GM12878 (cell line): ENCODE measurements at regions not wholly inside any gene's neighbourhood (a gene's known extent, or its start where the extent isn't known, plus 50 kb on each side); places are given as distances from the start of the nearest gene placed in this dataset.

Source experiments
- ATAC-seq: fragments of 200-7000 bp; cut with Tn5 transposase; 3 replicates; pipeline ENCODE4 v1.9.1; 2020; ENCODE audit warnings: mild to moderate bottlenecking, moderate library complexity
- BruUV-seq: library from RNA; stranded (reverse); fragments of 400-500 nt; replicated peaks from 2 replicates; lab custom pipeline; 2021; lab: Mats Ljungman, UMichigan
- CTCF ChIA-PET: fragments of 300-600 bp; sonication (Branson Sonifier 250); formaldehyde crosslinking; extraction: SDS; loops from one replicate; lab custom pipeline; 2021; ENCODE audit warnings: inconsistent platforms; lab: Yijun Ruan, JAX
- POLR2A ChIA-PET: fragments of 350-600 bp; formaldehyde crosslinking; extraction: SDS; loops from one replicate; lab custom pipeline; 2021; ENCODE audit warnings: inconsistent platforms; lab: Charles Lee
- RAD21 ChIA-PET: fragments of 300-600 bp; sonication (Branson Sonifier 250); formaldehyde crosslinking; loops from one replicate; lab custom pipeline; 2023; ENCODE audit warnings: antibody characterized with exemption; ENCODE audit not compliant: unreplicated experiment; lab: Charles Lee
- SMC1A ChIA-PET: fragments of 300-600 bp; sonication (Branson Sonifier 250); formaldehyde crosslinking; loops from one replicate; lab custom pipeline; 2023; ENCODE audit not compliant: unreplicated experiment, uncharacterized antibody; lab: Charles Lee
- DNase-seq: peaks from one replicate; pipeline ENCODE4 v3.0.0-alpha.2; 2011; ENCODE audit warnings: low read depth, low spot score
- FAIRE-seq: peaks from 3 replicates; lab custom pipeline; 2011; peaks lifted over from hg19 to GRCh38; lab: Jason Lieb, UNC
- H2AFZ ChIP-seq: 2 replicates; pipeline ENCODE4 v1.6.0; 2011; ENCODE audit warnings: low read depth, low read length, control low read depth; ENCODE audit not compliant: control insufficient read depth
- H3K27ac ChIP-seq: 2 replicates; pipeline ENCODE4 v1.5.1; 2011; ENCODE audit warnings: control low read depth; ENCODE audit not compliant: control insufficient read depth, insufficient read depth
- H3K27me3 ChIP-seq, 2 experiments: replicated peaks in 1 of 2; 2 replicates each; pipeline versions ENCODE4 v1.6.0 to v1.6.1; 2011; ENCODE audit warnings: low read length in 1 of 2; ENCODE audit not compliant: control insufficient read depth in 2 of 2, insufficient read depth in 2 of 2
- H3K36me3 ChIP-seq, 2 experiments: 2 replicates each; pipeline ENCODE4 v1.5.1; 2011; ENCODE audit warnings: low read length in 1 of 2; ENCODE audit not compliant: control insufficient read depth in 2 of 2, insufficient read depth in 2 of 2
- H3K4me1 ChIP-seq: 2 replicates; pipeline ENCODE4 v1.6.1; 2011; ENCODE audit warnings: mild to moderate bottlenecking, low read length, moderate library complexity, mixed read lengths; ENCODE audit not compliant: control insufficient read depth, insufficient read depth
- H3K4me2 ChIP-seq: 2 replicates; pipeline ENCODE4 v1.6.0; 2011; ENCODE audit warnings: control low read depth; ENCODE audit not compliant: control insufficient read depth, insufficient read depth
- H3K4me3 ChIP-seq: fragments of 200-600 bp; sonication (generic); 2 replicates; pipeline ENCODE4 v1.5.1; 2016
- H3K79me2 ChIP-seq: 2 replicates; pipeline ENCODE4 v1.6.0; 2011; ENCODE audit warnings: low read length; ENCODE audit not compliant: control insufficient read depth, insufficient read depth
- H3K9ac ChIP-seq: 2 replicates; pipeline ENCODE4 v1.8.0; 2011; ENCODE audit warnings: low read length, control low read depth, mixed read lengths; ENCODE audit not compliant: control insufficient read depth, insufficient read depth
- H3K9me3 ChIP-seq: replicated peaks from 3 replicates; pipeline ENCODE4 v1.5.1; 2011; ENCODE audit warnings: mild to moderate bottlenecking, low read length; ENCODE audit not compliant: control insufficient read depth, insufficient read depth
- H4K20me1 ChIP-seq: 2 replicates; pipeline ENCODE4 v1.6.0; 2011; ENCODE audit not compliant: control insufficient read depth, insufficient read depth
- BHLHE40 ChIP-seq, 2 experiments: fragments of 450-650 bp in 1 of 2; IDR thresholded peaks; 2 replicates each; pipeline ENCODE4 v1.6.1; 2011 to 2017; ENCODE audit warnings: low read depth in 2 of 2, borderline replicate concordance in 1 of 2, improper control_type of control experiment in 1 of 2, low read length in 1 of 2, mild to moderate bottlenecking in 1 of 2
- CTCF ChIP-seq, 3 experiments: IDR thresholded peaks in 2 of 3; conservative IDR thresholded peaks in 1 of 3; 2 replicates each; pipeline ENCODE4 v1.5.1; 2011; ENCODE audit warnings: low read depth in 3 of 3, low read length in 3 of 3, mild to moderate bottlenecking in 3 of 3, control low read depth in 2 of 3, moderate library complexity in 2 of 3, inconsistent platforms in 1 of 3, mixed read lengths in 1 of 3; ENCODE audit not compliant: control insufficient read depth in 2 of 3, insufficient read depth in 1 of 3; ENCODE audit errors: extremely low read depth in 1 of 3
- E4F1 ChIP-seq: fragments of 450-650 bp; IDR thresholded peaks from 2 replicates; pipeline ENCODE4 v1.6.1; 2018; ENCODE audit warnings: borderline replicate concordance, mild to moderate bottlenecking; ENCODE audit not compliant: partially characterized antibody
- FOXM1 ChIP-seq: IDR thresholded peaks from 2 replicates; pipeline ENCODE4 v1.6.1; 2012; ENCODE audit warnings: low read depth, mild to moderate bottlenecking, inconsistent platforms, low read length, moderate library complexity
- MLLT1 ChIP-seq: fragments of 450-650 bp; IDR thresholded peaks from 2 replicates; pipeline ENCODE4 v1.6.1; 2016; ENCODE audit warnings: mild to moderate bottlenecking
- NFYA ChIP-seq: IDR thresholded peaks from 2 replicates; pipeline ENCODE4 v1.6.1; 2011; ENCODE audit warnings: low read depth, mild to moderate bottlenecking, low read length, improper control_type of control experiment, borderline replicate concordance
- NR2F1 ChIP-seq: fragments of 450-650 bp; conservative IDR thresholded peaks from 2 replicates; pipeline ENCODE4 v1.6.1; 2017; ENCODE audit warnings: mild to moderate bottlenecking
- RAD51 ChIP-seq: fragments of 450-650 bp; IDR thresholded peaks from 2 replicates; pipeline ENCODE4 v1.6.1; 2016; ENCODE audit warnings: moderate library complexity, mild to moderate bottlenecking, inconsistent platforms
- SMC3 ChIP-seq: IDR thresholded peaks from 2 replicates; pipeline ENCODE4 v1.6.1; 2011; ENCODE audit warnings: low read length, improper control_type of control experiment, borderline replicate concordance
- WGBS: methylation state at CpG from one replicate; pipeline ENCODE4 v1.1.6; 2016; ENCODE audit warnings: low lambda C conversion rate; ENCODE audit not compliant: insufficient replicate concordance, insufficient coverage; ENCODE audit errors: missing lambda C conversion rate; 5-methylcytosine and 5-hydroxymethylcytosine counted together
- in situ Hi-C: fragments of 300-500 bp; cut with MboI; formaldehyde crosslinking; loops from 9 replicates; pipeline ENCODE4 v1.14.3; 2018; ENCODE audit warnings: mixed read lengths
- intact Hi-C: fragments of 100-400 bp; cut with micrococcal nuclease; formaldehyde crosslinking; loops from one replicate; pipeline ENCODE4 v1.14.2; 2022; ENCODE audit not compliant: unreplicated experiment

GRCh38 chr4:188688956-188689355 is 549.7 kb downstream of the TRIML1 start:
- no peak for DNase-seq
- RAD21 ChIA-PET: no interaction called here
- Histone ChIP-seq H3K9me3 (no peaks in the 10 kb centered on the region), H3K4me3 (no peak overlapping the region), H3K4me2 (no peak overlapping the region), H3K36me3 (no peaks in the 10 kb centered on the region), H4K20me1 (no peaks in the 10 kb centered on the region), H2AFZ (no peak overlapping the region), H3K9ac (no peak overlapping the region), H3K27me3 (no peaks in the 10 kb centered on the region), H3K79me2 (no peaks in the 10 kb centered on the region), H3K4me1 (no peaks in the 10 kb centered on the region), H3K27ac (no peak overlapping the region)
- POLR2A ChIA-PET: no interaction called here
- TF ChIP-seq NFYA: no peak
- no peak for TF ChIP-seq CTCF (IDR thresholded peaks at IDR 0.05 in 2 of 3, conservative IDR thresholded peaks at IDR 0.05 in 1 of 3; ENCODE audit: control insufficient read depth in 2 of 3, extremely low read depth in 1 of 3, insufficient read depth in 1 of 3, low read depth in 3 of 3, low read length in 3 of 3)
- TF ChIP-seq SMC3: no peak
- no peak for TF ChIP-seq FOXM1
- no peak for TF ChIP-seq NR2F1
- no peak for TF ChIP-seq RAD51
- TF ChIP-seq BHLHE40 (IDR thresholded peaks at IDR 0.05; ENCODE audit: borderline replicate concordance in 1 of 2, low read depth in 2 of 2, low read length in 1 of 2): no peak
- TF ChIP-seq MLLT1: no peak
- no peak for TF ChIP-seq E4F1
- no TSS peak for BruUV-seq
- no peak for ATAC-seq
- WGBS: 39% methylated on average over 2 of the region's 2 CpGs
- SMC1A ChIA-PET: no interaction called here
- no peak for FAIRE-seq
- intact Hi-C loops: no loop called here
- in situ Hi-C loops: no loop called here
- CTCF ChIA-PET: no interaction called here
